HG03097 (cell line): ENCODE measurements at regions not wholly inside any gene's neighbourhood (a gene's known extent, or its start where the extent isn't known, plus 50 kb on each side); places are given as distances from the start of the nearest gene placed in this dataset.

ENCODE experiments used
- ATAC-seq: cut with Tn5 transposase; IDR thresholded peaks from one replicate; pipeline ENCODE4 v1.9.1; 2021; ENCODE audit not compliant: unreplicated experiment, low FRiP score

GRCh38 chr7:41065663-41066062, 637.2 kb downstream of the INHBA start:
- ATAC-seq = no peak

- no peak for ATAC-seq
Measured at GRCh38 chr7:41063116-41063515, 639.8 kb downstream of the INHBA start.

- no peak for ATAC-seq
Measured at GRCh38 chr7:41060796-41061195, 642.1 kb downstream of the INHBA start.

GRCh38 chr7:41059796-41060195, 643.1 kb downstream of the INHBA start:
- ATAC-seq = no peak

DNA sequence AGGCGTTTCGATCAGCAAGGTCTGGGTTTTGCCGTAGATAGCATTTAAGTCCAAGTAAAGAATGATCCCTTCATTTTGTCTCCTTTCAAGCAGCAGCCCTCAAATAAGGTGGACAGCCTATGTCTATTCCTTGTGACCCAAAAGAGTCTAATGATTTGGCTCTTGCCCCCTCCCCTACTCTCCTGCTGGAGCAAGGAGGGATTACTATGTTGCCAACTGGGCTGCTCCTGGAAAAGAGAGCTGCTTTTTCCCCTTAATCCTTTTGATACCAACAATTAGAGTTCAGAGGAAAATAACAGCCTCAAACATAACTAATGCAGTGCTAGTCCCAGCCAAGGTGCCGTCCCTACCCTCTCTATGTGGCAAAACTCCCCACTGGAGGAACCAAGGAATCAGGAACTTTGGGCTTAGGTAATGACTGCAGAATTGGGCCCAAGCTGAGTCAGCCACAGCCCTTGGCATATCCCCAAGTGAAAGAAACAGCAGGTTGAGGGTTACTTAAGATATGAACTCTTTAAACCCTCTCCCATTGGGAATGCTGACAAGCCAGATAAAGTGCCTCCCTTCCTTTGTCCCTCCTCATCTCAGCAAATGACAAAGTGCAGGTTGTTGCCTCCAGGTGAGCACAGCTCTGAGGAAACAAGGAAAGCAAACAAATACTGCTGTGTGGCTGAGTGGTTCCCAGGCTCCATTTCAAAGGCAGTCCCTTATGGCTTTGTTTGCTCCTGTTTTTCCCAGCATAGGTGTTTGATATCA, 643.7 kb downstream of the INHBA start:
- no peak for ATAC-seq

DNA sequence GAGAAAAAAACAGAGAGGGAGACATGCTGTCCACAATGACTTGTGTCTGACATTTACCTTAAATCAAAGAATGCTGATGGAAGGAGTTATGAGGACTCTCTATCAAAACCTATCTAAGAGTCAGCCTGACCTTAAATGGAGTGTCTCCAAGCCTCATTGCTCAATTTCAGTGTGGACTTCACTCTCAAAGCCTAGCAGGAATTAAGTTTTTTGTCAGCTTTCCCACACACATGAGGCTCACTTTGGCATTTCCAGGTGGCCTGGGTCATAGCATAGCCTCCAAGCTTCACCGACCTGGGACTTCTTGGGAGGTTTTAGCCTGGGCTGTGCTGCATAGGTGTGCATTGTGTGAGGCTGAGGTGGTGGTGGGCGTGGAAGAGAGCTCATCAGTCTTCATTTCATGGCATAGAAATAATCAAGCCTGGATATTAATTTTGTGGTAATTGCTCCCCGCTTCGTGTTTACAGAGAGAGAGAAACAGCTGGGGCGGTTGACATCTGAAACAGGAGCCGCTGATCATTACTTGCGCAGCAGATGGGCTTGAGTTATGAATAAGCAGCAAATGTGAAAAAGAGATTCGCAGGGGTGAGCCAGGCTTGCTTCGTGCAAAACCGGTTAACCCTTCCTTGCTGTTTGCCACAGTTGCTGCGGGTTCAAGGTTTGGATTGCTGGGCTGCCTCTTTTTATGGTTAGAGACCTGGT, 647.8 kb downstream of the INHBA start:
- ATAC-seq = no peak

DNA sequence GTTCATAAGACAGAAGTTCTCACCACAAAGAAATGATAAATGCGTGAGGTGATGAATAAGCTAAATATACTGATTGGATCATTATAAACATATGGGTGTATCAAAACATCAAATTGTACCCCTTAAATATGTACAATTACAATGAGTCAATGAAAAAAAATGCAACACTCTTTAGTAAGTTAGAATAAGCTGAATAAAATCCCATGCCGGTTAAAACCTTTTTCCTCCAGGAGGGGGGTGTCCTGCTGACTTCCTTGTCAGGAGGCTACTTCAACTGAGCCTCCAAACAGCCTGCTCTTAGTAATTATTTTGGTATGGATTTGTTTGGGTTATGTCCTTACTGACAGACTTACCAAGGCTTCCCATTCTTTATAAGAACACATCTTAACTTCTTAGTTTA, 649.1 kb downstream of the INHBA start:
- no peak for ATAC-seq

GRCh38 chr7:41052736-41053135, 650.2 kb downstream of the INHBA start:
- no peak for ATAC-seq

DNA sequence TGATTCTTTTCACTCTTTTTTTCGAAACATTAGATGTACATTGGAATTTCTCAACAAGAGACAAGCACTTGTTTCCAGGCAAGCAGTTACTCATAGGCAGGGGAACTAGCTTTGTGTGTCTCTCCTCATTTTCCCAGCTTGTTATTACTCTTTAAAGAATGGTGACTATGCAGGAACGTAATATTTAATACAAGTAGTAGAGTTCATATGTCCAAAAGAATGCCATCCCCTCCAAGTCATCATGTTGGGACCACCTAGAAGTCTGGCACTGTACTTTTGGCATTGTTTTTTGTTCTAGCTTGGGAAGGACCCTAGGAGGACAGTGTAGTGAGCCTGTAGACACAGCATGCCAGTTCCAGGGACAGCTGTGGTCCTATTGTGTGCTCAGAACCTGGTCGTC, 650.7 kb downstream of the INHBA start:
- ATAC-seq = no peak

DNA sequence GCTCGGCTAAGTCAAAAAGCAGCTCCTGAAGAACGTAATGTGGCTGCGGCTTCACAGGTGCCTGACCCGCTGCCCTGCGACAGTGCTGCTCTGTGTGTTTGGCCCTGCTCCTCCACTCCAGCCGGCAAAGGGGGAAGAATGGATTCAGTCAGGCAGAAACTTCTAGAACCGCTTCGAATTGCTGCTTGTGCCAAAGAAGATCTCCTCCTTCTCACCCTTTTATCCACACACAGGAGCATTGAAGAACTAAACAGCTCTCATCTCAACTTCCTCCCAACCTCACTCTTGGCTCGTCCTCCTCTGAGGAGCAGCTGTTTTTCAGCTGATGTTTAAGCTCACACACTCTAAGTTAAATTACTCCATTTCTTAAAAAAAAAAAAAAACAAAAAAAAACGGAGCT, 651.4 kb downstream of the INHBA start:
- ATAC-seq = no peak

GRCh38 chr7:41051062-41051461, 651.8 kb downstream of the INHBA start:
- ATAC-seq = no peak

- ATAC-seq = no peak
Measured at GRCh38 chr7:41048771-41049170, 654.1 kb downstream of the INHBA start.

GRCh38 chr7:41047789-41048191, 655.1 kb downstream of the INHBA start:
- no peak for ATAC-seq

GRCh38 chr7:41047211-41047610, 655.7 kb downstream of the INHBA start:
- ATAC-seq = no peak

- ATAC-seq = no peak
Measured at GRCh38 chr7:41046776-41047175, 656.1 kb downstream of the INHBA start.

DNA sequence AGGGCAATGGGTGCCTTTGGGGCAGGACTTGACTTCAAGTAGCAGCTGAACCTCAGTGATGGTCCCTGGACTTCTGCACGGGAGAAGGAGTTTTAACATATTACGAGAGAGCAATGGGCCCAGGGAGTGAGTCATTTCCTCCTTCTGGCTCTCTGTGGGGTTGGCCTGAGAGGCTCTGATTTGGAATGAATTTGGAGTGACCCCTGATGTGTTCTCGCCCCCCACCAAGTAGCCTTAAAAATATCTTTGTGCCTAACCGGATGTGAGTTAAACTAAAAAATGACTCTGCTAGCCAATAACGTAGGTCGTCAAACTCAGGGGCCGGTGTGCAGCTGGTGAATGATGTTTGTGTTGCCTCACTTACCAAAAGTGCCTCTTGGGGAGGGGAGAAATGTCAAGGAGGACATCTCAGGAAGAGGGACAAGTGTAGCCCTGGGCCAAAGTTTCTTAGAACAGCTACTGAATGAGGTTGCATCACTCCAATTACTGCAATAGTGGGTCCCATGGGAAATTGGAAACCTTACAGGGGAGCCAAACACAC, 656.6 kb downstream of the INHBA start:
- ATAC-seq = no peak

DNA sequence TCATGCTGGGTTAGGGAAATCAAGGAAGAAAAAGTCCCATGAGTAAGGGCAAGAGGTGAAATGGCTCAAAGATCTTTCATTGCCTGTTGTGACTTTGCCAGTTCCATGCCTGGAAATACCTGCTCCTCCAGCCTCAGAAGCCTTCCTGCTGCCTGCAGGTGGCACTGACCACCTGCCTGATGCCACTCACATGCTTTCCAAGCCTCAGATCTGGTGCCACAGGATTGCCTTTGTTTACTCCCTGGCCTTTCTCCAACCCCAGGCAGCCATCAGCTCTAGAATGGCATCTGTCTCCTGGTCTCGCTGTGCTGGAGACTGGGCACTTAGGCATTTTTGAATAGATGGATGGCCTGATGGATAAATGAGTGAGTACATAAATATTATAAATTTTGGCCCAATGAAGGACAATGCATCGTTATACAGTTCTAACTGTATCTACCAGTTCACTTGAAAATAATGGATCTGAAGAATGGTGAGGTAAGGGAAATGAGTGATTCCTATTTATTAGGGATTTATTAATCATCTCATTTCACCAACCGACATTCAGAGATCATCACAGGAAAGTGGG, 657.2 kb downstream of the INHBA start:
- ATAC-seq = no peak

- ATAC-seq = no peak
Measured at GRCh38 chr7:41039981-41040380, 662.9 kb downstream of the INHBA start.

DNA sequence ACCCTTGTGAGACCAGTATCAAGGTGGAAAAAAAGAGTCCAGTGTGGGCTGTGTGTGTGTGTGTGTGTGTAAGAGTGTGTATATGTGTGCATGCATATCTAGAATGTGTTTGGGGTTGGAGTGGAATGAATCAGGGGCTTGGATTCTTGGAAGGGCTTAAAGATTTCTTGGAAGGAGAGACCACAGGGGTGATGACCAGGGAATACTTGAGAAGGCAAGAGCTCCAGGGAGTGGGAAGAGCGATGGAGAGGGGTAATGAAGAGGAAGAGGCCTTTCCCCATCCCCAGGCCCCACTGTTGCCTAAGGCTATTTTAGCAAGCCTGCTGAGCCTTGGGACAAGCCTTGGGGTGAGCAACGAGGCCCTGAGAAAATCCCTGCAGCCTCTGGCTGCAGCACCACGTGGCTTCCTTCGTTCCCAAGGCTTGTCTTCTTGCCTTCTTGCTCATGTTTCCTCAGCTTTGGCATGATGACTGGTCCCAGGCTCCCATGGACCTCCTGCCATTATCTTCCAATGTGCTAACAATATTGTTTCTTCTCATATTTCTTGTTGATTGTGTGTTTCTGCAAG, 663.4 kb downstream of the INHBA start:
- no peak for ATAC-seq

GRCh38 chr7:41038211-41038610, 664.7 kb downstream of the INHBA start:
- no peak for ATAC-seq

DNA sequence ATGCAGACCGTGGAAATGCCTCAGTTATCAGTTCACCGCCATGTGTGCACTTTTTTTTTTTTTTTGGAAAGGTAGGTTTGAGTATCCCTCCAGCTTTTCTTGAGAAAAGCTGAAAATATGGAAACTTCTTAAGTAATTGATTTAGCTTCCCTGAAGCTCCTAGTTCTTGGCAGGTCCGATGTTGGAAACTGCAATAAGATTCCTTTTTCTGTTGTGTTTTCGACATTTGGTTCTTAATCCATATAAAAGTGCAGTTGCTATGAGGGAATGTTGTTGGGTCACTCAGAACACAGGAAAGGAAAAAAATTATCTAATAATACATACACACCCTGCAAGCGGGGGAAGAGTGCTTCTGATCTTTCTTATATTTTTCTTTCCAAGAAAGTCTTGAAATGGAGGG, 665.2 kb downstream of the INHBA start:
- ATAC-seq = no peak
